Neural cell (in vitro differentiated cells): ENCODE measurements at regions not wholly inside any gene's neighbourhood (a gene's known extent, or its start where the extent isn't known, plus 50 kb on each side); places are given as distances from the start of the nearest gene placed in this dataset.
A peak's percentile ranks its signal among the peaks of the same experiment; 100 is the strongest.

Source experiments
- H2AFZ ChIP-seq: fragments of 200-600, 300-800 bp; sonication (generic), shearing (Covaris generic); 2 replicates; pipeline ENCODE4 v1.6.0; 2014; ENCODE audit warnings: low read depth, mild to moderate bottlenecking, antibody characterized with exemption, low read length, moderate library complexity
- H3F3A ChIP-seq: fragments of 200-600 bp; shearing (Covaris generic); 2 replicates; pipeline ENCODE4 v1.6.1; 2016; ENCODE audit warnings: mild to moderate bottlenecking, moderate library complexity, mixed read lengths, antibody characterized with exemption, low read length; ENCODE audit not compliant: insufficient read depth, poor library complexity, severe bottlenecking
- H3K27ac ChIP-seq: fragments of 200-600, 300-800 bp; sonication (generic), shearing (Covaris generic); 2 replicates; pipeline ENCODE4 v1.5.1; 2014; ENCODE audit warnings: mild to moderate bottlenecking, low read length, moderate library complexity
- H3K27me3 ChIP-seq: fragments of 300-800, 200-600 bp; sonication (generic), shearing (Covaris generic); 2 replicates; pipeline ENCODE4 v1.6.0; 2014; ENCODE audit warnings: mild to moderate bottlenecking, low read depth, low read length, moderate library complexity; ENCODE audit not compliant: insufficient read depth
- H3K36me3 ChIP-seq: fragments of 300-800, 200-600 bp; sonication (generic), shearing (Covaris generic); 2 replicates; pipeline ENCODE4 v1.5.1; 2014; ENCODE audit warnings: mild to moderate bottlenecking, antibody characterized with exemption, low read length, moderate library complexity; ENCODE audit not compliant: insufficient read depth
- H3K4me2 ChIP-seq: fragments of 300-800, 200-600 bp; sonication (generic), shearing (Covaris generic); 2 replicates; pipeline ENCODE4 v1.6.0; 2014; ENCODE audit warnings: mild to moderate bottlenecking, low read length
- H3K4me3 ChIP-seq: fragments of 300-800, 200-600 bp; sonication (generic), shearing (Covaris generic); 2 replicates; pipeline ENCODE4 v1.5.1; 2014; ENCODE audit warnings: mild to moderate bottlenecking, low read length, moderate library complexity
- H3K79me2 ChIP-seq: fragments of 200-600 bp; shearing (Covaris generic); replicated peaks from 2 replicates; pipeline ENCODE4 v1.6.0; 2014; ENCODE audit warnings: mild to moderate bottlenecking, low read length, moderate library complexity; ENCODE audit not compliant: insufficient read depth
- H3K9ac ChIP-seq: fragments of 300-800, 200-600 bp; sonication (generic), shearing (Covaris generic); 2 replicates; pipeline ENCODE4 v1.6.1; 2016; ENCODE audit warnings: mild to moderate bottlenecking, low read length, mixed read lengths
- H3K9me2 ChIP-seq: fragments of 200-600 bp; shearing (Covaris generic); 2 replicates; pipeline ENCODE4 v1.6.1; 2016; ENCODE audit warnings: mild to moderate bottlenecking, low read length, mixed read lengths; ENCODE audit not compliant: insufficient read depth
- H3K9me3 ChIP-seq: fragments of 200-600, 300-800 bp; sonication (generic), shearing (Covaris generic); 2 replicates; pipeline ENCODE4 v1.6.1; 2016; ENCODE audit warnings: mild to moderate bottlenecking, mixed run types, low read length, moderate library complexity, mixed read lengths
- H4K20me1 ChIP-seq: fragments of 200-600 bp; shearing (Covaris generic); 2 replicates; pipeline ENCODE4 v1.6.1; 2016; ENCODE audit warnings: mild to moderate bottlenecking, mixed run types; ENCODE audit not compliant: insufficient read depth
- EP300 ChIP-seq: fragments of 450-650 bp; conservative IDR thresholded peaks from 2 replicates; pipeline ENCODE4 v1.6.1; 2014; ENCODE audit warnings: antibody characterized with exemption, mild to moderate bottlenecking, moderate library complexity; ENCODE audit not compliant: poor library complexity, severe bottlenecking
- EZH2 ChIP-seq: fragments of 200-600, 300-800 bp; shearing (Covaris generic), sonication (generic); IDR thresholded peaks from 2 replicates; pipeline ENCODE4 v1.6.1; 2014; ENCODE audit warnings: antibody characterized with exemption, low read length, borderline replicate concordance, mild to moderate bottlenecking; ENCODE audit not compliant: insufficient read depth, poor library complexity, severe bottlenecking
- MXI1 ChIP-seq: fragments of 450-650 bp; conservative IDR thresholded peaks from 2 replicates; pipeline ENCODE4 v1.6.1; 2014; ENCODE audit warnings: antibody characterized with exemption, mild to moderate bottlenecking; ENCODE audit not compliant: poor library complexity, severe bottlenecking
- POLR2AphosphoS5 ChIP-seq: IDR thresholded peaks from 2 replicates; pipeline ENCODE4 v1.6.1; 2012
- RAD21 ChIP-seq: fragments of 450-650 bp; conservative IDR thresholded peaks from 2 replicates; pipeline ENCODE4 v1.6.1; 2014; ENCODE audit warnings: antibody characterized with exemption, mild to moderate bottlenecking, moderate library complexity
- REST ChIP-seq: IDR thresholded peaks from 2 replicates; pipeline ENCODE4 v1.6.1; 2012; ENCODE audit warnings: borderline replicate concordance
- SMC3 ChIP-seq: fragments of 450-650 bp; conservative IDR thresholded peaks from 2 replicates; pipeline ENCODE4 v1.6.1; 2014; ENCODE audit warnings: antibody characterized with exemption, mild to moderate bottlenecking, moderate library complexity; ENCODE audit not compliant: poor library complexity
- TAF1 ChIP-seq: IDR thresholded peaks from 2 replicates; pipeline ENCODE4 v1.6.1; 2012; ENCODE audit warnings: low read depth
- TF ChIP-seq, protein P1 (sequence below): fragments of 450-650 bp; IDR thresholded peaks from 2 replicates; pipeline ENCODE4 v1.5.1; 2014; ENCODE audit warnings: antibody characterized with exemption, mild to moderate bottlenecking, moderate library complexity; ENCODE audit not compliant: poor library complexity, severe bottlenecking

DNA sequence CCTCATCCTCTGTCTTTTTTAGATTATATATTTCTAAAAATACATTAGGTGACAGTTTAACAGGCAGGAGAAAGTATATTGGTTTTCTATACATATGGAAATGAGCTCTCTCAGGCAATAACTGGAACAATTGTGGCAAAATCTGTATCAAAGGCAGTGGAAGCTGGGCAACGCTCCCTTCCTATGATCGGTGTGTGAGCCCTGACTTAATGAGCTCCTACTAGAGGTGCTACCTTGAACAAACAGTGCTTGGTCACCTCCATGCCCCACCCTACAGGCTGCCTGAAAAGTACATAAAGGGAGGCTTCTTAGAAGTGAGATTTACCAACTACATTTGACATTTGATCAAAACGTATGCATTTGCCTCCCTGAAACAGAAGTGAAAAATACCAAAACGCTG lies 185.3 kb downstream of the EFNB2 start:
- Histone ChIP-seq H4K20me1 (no peaks in the 10 kb centered on the region), H2AFZ (no peak overlapping the region), H3K79me2 (no peaks in the 10 kb centered on the region), H3F3A (no peaks in the 10 kb centered on the region), H3K27me3 (no peaks in the 10 kb centered on the region), H3K27ac (peak overlapping the region; percentile 84), H3K9ac (peak overlapping the region; percentile 71), H3K4me2 (peak overlapping the region; percentile 90), H3K36me3 (no peaks in the 10 kb centered on the region), H3K4me3 (peak overlapping the region; percentile 65), H3K9me2 (no peaks in the 10 kb centered on the region), H3K9me3 (no peaks in the 10 kb centered on the region)
- TF ChIP-seq, protein P1, sequence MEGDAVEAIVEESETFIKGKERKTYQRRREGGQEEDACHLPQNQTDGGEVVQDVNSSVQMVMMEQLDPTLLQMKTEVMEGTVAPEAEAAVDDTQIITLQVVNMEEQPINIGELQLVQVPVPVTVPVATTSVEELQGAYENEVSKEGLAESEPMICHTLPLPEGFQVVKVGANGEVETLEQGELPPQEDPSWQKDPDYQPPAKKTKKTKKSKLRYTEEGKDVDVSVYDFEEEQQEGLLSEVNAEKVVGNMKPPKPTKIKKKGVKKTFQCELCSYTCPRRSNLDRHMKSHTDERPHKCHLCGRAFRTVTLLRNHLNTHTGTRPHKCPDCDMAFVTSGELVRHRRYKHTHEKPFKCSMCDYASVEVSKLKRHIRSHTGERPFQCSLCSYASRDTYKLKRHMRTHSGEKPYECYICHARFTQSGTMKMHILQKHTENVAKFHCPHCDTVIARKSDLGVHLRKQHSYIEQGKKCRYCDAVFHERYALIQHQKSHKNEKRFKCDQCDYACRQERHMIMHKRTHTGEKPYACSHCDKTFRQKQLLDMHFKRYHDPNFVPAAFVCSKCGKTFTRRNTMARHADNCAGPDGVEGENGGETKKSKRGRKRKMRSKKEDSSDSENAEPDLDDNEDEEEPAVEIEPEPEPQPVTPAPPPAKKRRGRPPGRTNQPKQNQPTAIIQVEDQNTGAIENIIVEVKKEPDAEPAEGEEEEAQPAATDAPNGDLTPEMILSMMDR, result no peak
- TF ChIP-seq EZH2 (no peak), TAF1 (no peak), SMC3 (no peak), MXI1 (no peak), EP300 (no peak), POLR2AphosphoS5 (no peak), RAD21 (no peak), REST (no peak)

DNA sequence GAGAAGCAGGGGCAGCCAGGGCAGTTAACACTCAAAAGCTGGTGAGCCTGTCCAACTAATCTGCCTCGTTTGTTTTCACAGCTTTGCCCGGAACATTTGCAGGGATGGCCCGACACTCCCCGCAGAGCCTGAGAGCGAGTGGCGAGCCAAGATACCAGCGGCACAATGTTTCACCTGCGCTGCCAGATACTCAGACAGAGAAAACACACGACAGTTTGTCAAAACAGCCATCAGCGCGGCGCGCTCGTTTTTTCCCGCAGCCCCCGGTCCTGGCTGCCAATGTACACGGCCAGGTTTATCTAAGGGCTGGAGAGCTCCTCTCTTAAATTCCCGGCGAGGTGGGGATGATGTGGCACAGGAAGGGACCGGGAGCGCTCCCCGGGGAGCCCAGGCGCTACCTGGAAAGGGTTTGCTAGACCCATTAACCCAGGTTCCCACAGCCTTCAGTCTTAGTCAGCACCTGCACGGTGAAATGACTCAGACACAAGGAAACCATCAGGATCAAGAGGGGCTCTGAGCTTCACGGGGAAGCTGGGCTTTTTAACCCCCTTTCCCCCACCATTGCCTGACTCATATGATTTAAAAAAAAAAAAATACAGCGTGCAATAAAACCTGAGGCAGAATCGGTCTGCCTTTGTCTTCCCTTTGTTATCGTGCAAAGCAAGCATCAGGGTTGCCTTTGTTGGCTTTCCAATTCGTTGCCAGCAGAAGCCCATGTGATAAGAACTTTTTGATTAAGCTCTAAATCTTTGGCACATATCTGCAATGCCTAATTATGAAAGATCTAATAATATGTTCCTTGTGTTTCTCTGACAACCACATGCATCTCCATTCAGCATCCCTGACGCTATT lies 186.2 kb downstream of the EFNB2 start:
- peak overlapping the region; percentile 71 for H3K9ac ChIP-seq
- H3K79me2 ChIP-seq, result no peaks in the 10 kb centered on the region
- no peaks in the 10 kb centered on the region for H3K9me3 ChIP-seq
- peak overlapping the region; percentile 65 for H3K4me3 ChIP-seq
- no peaks in the 10 kb centered on the region for H4K20me1 ChIP-seq
- H3K27me3 ChIP-seq, result no peaks in the 10 kb centered on the region
- peak overlapping the region; percentile 84 for H3K27ac ChIP-seq
- peak overlapping the region; percentile 90 for H3K4me2 ChIP-seq
- no peaks in the 10 kb centered on the region for H3F3A ChIP-seq
- no peaks in the 10 kb centered on the region for H3K9me2 ChIP-seq
- no peaks in the 10 kb centered on the region for H3K36me3 ChIP-seq
- TF ChIP-seq, protein P1, result no peak
- TF ChIP-seq EP300 (peak; percentile 81), TAF1 (peak; percentile 61), REST (peak; percentile 57), RAD21 (peak; percentile 56), EZH2 (no peak), SMC3 (peak; percentile 42), POLR2AphosphoS5 (peak; percentile 90), MXI1 (peak; percentile 32)
- H2AFZ ChIP-seq, result peak overlapping the region; percentile 29
